HG02884 (cell line): ENCODE measurements at regions not wholly inside any gene's neighbourhood (a gene's known extent, or its start where the extent isn't known, plus 50 kb on each side); places are given as distances from the start of the nearest gene placed in this dataset.
"Not testable (repeated sequence)": the region's sequence is repeated elsewhere in the genome, so short reads cannot be mapped to it uniquely, and the experiment has no call there.

ENCODE experiments used
- ATAC-seq: cut with Tn5 transposase; IDR thresholded peaks from one replicate; pipeline ENCODE4 v1.9.1; 2021; ENCODE audit warnings: mild to moderate bottlenecking, moderate library complexity; ENCODE audit not compliant: unreplicated experiment

- ATAC-seq: no peak
Measured at GRCh38 chr3:80384811-80385210, 617.0 kb upstream of the ROBO1 start.

GRCh38 chr3:80374423-80374822, 606.6 kb upstream of the ROBO1 start:
- no peak for ATAC-seq

- no peak for ATAC-seq
Measured at GRCh38 chr3:80368616-80369015, 600.8 kb upstream of the ROBO1 start.

GRCh38 chr3:80366808-80367548, 599.2 kb upstream of the ROBO1 start:
- no peak for ATAC-seq

GRCh38 chr3:80357761-80358160, 590.0 kb upstream of the ROBO1 start:
- ATAC-seq: no peak

- ATAC-seq: no peak
Measured at GRCh38 chr3:80355144-80355543, 587.3 kb upstream of the ROBO1 start.

GRCh38 chr3:80351201-80351600, 583.4 kb upstream of the ROBO1 start:
- no peak for ATAC-seq

- ATAC-seq: no peak
Measured at GRCh38 chr3:80350771-80351170, 583.0 kb upstream of the ROBO1 start.

GRCh38 chr3:80338366-80338765, 570.6 kb upstream of the ROBO1 start:
- no peak for ATAC-seq

- no peak for ATAC-seq
Measured at GRCh38 chr3:80334534-80334933, 566.7 kb upstream of the ROBO1 start.

GRCh38 chr3:80331494-80332170, 563.8 kb upstream of the ROBO1 start:
- ATAC-seq: no peak

- not testable (repeated sequence) for ATAC-seq
Measured at GRCh38 chr3:80314541-80314940, 546.7 kb upstream of the ROBO1 start.

GRCh38 chr3:80308637-80309036, 540.8 kb upstream of the ROBO1 start:
- no peak for ATAC-seq

GRCh38 chr3:80307844-80308243, 540.0 kb upstream of the ROBO1 start:
- ATAC-seq: no peak

- no peak for ATAC-seq
Measured at GRCh38 chr3:80297720-80298119, 529.9 kb upstream of the ROBO1 start.

- no peak for ATAC-seq
Measured at GRCh38 chr3:80285388-80285787, 517.6 kb upstream of the ROBO1 start.

- no peak for ATAC-seq
Measured at GRCh38 chr3:80283783-80284182, 516.0 kb upstream of the ROBO1 start.

- no peak for ATAC-seq
Measured at GRCh38 chr3:80278056-80278455, 510.3 kb upstream of the ROBO1 start.

GRCh38 chr3:80275120-80275519, 507.3 kb upstream of the ROBO1 start:
- ATAC-seq: no peak

- no peak for ATAC-seq
Measured at GRCh38 chr3:80263260-80263659, 495.5 kb upstream of the ROBO1 start.

- no peak for ATAC-seq
Measured at GRCh38 chr3:80261082-80261481, 493.3 kb upstream of the ROBO1 start.

- no peak for ATAC-seq
Measured at GRCh38 chr3:80259736-80260135, 491.9 kb upstream of the ROBO1 start.

GRCh38 chr3:80252113-80252512, 484.3 kb upstream of the ROBO1 start:
- ATAC-seq: no peak
